Panc1 (cell line): ENCODE measurements at regions not wholly inside any gene's neighbourhood (a gene's known extent, or its start where the extent isn't known, plus 50 kb on each side); places are given as distances from the start of the nearest gene placed in this dataset.

ENCODE experiments used
- ATAC-seq: fragments of 200-7000 bp; cut with Tn5 transposase; 2 replicates; pipeline ENCODE4 v1.9.1; 2020; ENCODE audit warnings: mild to moderate bottlenecking, moderate library complexity
- BruUV-seq: library from RNA; stranded (reverse); fragments of 400-500 nt; replicated peaks from 2 replicates; lab custom pipeline; 2021; lab: Mats Ljungman, UMichigan
- CTCF ChIA-PET: fragments of 300-600 bp; sonication (Branson Sonifier 250); formaldehyde crosslinking; loops from one replicate; lab custom pipeline; 2022; ENCODE audit warnings: antibody characterized with exemption; lab: Charles Lee
- POLR2A ChIA-PET: fragments of 300-600 bp; sonication (Branson Sonifier 250); formaldehyde crosslinking; loops from one replicate; lab custom pipeline; 2022; ENCODE audit warnings: antibody characterized with exemption; lab: Charles Lee
- DNase-seq: peaks from one replicate; pipeline ENCODE4 v3.0.0-alpha.2; 2010; ENCODE audit warnings: low read depth, low spot score
- H3K27ac ChIP-seq: 2 replicates; pipeline ENCODE4 v1.5.1; 2011; ENCODE audit warnings: mild to moderate bottlenecking, low read length, inconsistent platforms
- H3K27me3 ChIP-seq: fragments of 200-500 bp; sonication (Bioruptor generic); 2 replicates; pipeline ENCODE4 v1.6.0; 2014; ENCODE audit warnings: low read length, inconsistent platforms; ENCODE audit not compliant: control insufficient read depth, insufficient read depth
- H3K36me3 ChIP-seq: fragments of 200-500 bp; sonication (Bioruptor generic); 2 replicates; pipeline ENCODE4 v1.5.1; 2014; ENCODE audit warnings: inconsistent platforms, mild to moderate bottlenecking, low read length, moderate library complexity; ENCODE audit not compliant: control insufficient read depth, insufficient read depth
- H3K4me1 ChIP-seq: 2 replicates; pipeline ENCODE4 v1.5.1; 2011; ENCODE audit warnings: inconsistent platforms, mild to moderate bottlenecking, low read length, moderate library complexity; ENCODE audit not compliant: control insufficient read depth, insufficient read depth
- H3K4me3 ChIP-seq, 2 experiments: 2 replicates each; pipeline ENCODE4 v1.5.1; 2011 to 2012; ENCODE audit warnings: low read depth in 2 of 2, low read length in 2 of 2, mild to moderate bottlenecking in 2 of 2, inconsistent platforms in 1 of 2, moderate library complexity in 1 of 2
- H3K9me3 ChIP-seq: fragments of 200-500 bp; sonication (Bioruptor generic); 2 replicates; pipeline ENCODE4 v1.5.1; 2014; ENCODE audit warnings: low read depth, mild to moderate bottlenecking, inconsistent platforms, low read length, moderate library complexity; ENCODE audit not compliant: control insufficient read depth, insufficient read depth
- CTCF ChIP-seq: fragments of 450-650 bp; IDR thresholded peaks from 2 replicates; pipeline ENCODE4 v1.5.1; 2017; ENCODE audit warnings: mild to moderate bottlenecking
- POLR2AphosphoS5 ChIP-seq: IDR thresholded peaks from 2 replicates; pipeline ENCODE4 v1.6.1; 2012; ENCODE audit warnings: mild to moderate bottlenecking, low read depth, low read length, moderate library complexity
- REST ChIP-seq, 2 experiments: IDR thresholded peaks; 2 replicates each; pipeline ENCODE4 v1.6.1; 2011 to 2012; ENCODE audit warnings: low read depth in 2 of 2, control low read depth in 1 of 2, low read length in 1 of 2, mild to moderate bottlenecking in 1 of 2, moderate library complexity in 1 of 2; ENCODE audit not compliant: insufficient read depth in 1 of 2
- SIN3A ChIP-seq: IDR thresholded peaks from 2 replicates; pipeline ENCODE4 v1.6.1; 2012; ENCODE audit warnings: low read depth, mild to moderate bottlenecking, low read length, moderate library complexity, borderline replicate concordance; ENCODE audit not compliant: insufficient read depth
- TCF7L2 ChIP-seq: IDR thresholded peaks from 2 replicates; pipeline ENCODE4 v1.6.1; 2011; ENCODE audit warnings: mild to moderate bottlenecking, low read depth, low read length, inconsistent platforms
- in situ Hi-C: cut with HindIII; loops from 2 replicates; pipeline ENCODE4 v1.10.0; 2016; ENCODE audit warnings: low sequenced_read_pairs, low pct_unique_long_range_greater_than_20kb
- intact Hi-C: fragments of 100-400 bp; cut with micrococcal nuclease; formaldehyde crosslinking; loops from one replicate; pipeline ENCODE4 v1.10.0; 2022; ENCODE audit not compliant: unreplicated experiment

- H3K27me3 ChIP-seq: no peaks in the 10 kb centered on the region
- ChIA-PET CTCF (no interaction called here), POLR2A (no interaction called here)
- no peaks in the 10 kb centered on the region for H3K9me3 ChIP-seq
- no peaks in the 10 kb centered on the region; the same call in 1 of the 2 replicates for H3K36me3 ChIP-seq
- TF ChIP-seq CTCF: no peak
- no peak for TF ChIP-seq REST (IDR thresholded peaks at IDR 0.05; ENCODE audit: insufficient read depth in 1 of 2, low read depth in 2 of 2, low read length in 1 of 2)
- TF ChIP-seq POLR2AphosphoS5: no peak
- TF ChIP-seq TCF7L2: no peak
- TF ChIP-seq SIN3A: no peak
- no peak overlapping the region for H3K4me3 ChIP-seq
- in situ Hi-C loops: no loop called here
- no peaks in the 10 kb centered on the region for H3K4me1 ChIP-seq
- DNase-seq (no peak), ATAC-seq (no peak)
- intact Hi-C loops: no loop called here
- H3K27ac ChIP-seq: no peak overlapping the region
- no TSS peak for BruUV-seq
These were observed 270.9 kb upstream of the SPTLC3 start for GRCh38 chr20:12737900-12738299.

GRCh38 chr20:12740647-12741046, 268.1 kb upstream of the SPTLC3 start:
- Histone ChIP-seq H3K9me3 (0 out of 2 replicates have a peak, but pooled peaks cover 2% of the 10 kb centered on the region), H3K27me3 (no peaks in the 10 kb centered on the region), H3K27ac (no peak overlapping the region), H3K36me3 (no peaks in the 10 kb centered on the region; the same call in 1 of the 2 replicates), H3K4me3 (no peak overlapping the region), H3K4me1 (no peaks in the 10 kb centered on the region)
- CTCF ChIA-PET: no interaction called here
- TF ChIP-seq CTCF: no peak
- no peak for TF ChIP-seq TCF7L2
- no peak for TF ChIP-seq POLR2AphosphoS5
- TF ChIP-seq SIN3A: no peak
- no peak for ATAC-seq
- in situ Hi-C loops: no loop called here
- DNase-seq: no peak
- no TSS peak for BruUV-seq
- intact Hi-C loops: no loop called here
- POLR2A ChIA-PET: no interaction called here
